Activated naive CD4-positive, alpha-beta T cell treated with anti-CD3 and anti-CD28 coated beads, Interleukin-2, amount 50 U/mL, for 72 hours (primary cell): ENCODE measurements at regions not wholly inside any gene's neighbourhood (a gene's known extent, or its start where the extent isn't known, plus 50 kb on each side); places are given as distances from the start of the nearest gene placed in this dataset.
"Not testable (repeated sequence)": the region's sequence is repeated elsewhere in the genome, so short reads cannot be mapped to it uniquely, and the experiment has no call there.

Source experiments
- ATAC-seq, 2 donors: fragments of 150-1000 bp; cut with Tn5 transposase; 2 replicates each; pipeline ENCODE4 v1.10.0; 2021; ENCODE audit warnings: mild to moderate bottlenecking in 2 of 2, moderate library complexity in 2 of 2
- DNase-seq, 2 donors: peaks; one replicate each; pipeline ENCODE4 v3.0.0; 2021 to 2022; ENCODE audit warnings: low spot score in 2 of 2
- H3K27ac Mint-ChIP-seq, 2 donors: one replicate each; pipeline ENCODE4 v1.8.0; 2022; ENCODE audit warnings: mild to moderate bottlenecking in 2 of 2, mixed read lengths in 2 of 2
- H3K36me3 Mint-ChIP-seq, 2 donors: one replicate each; pipeline ENCODE4 v1.8.0; 2022; ENCODE audit warnings: mixed read lengths in 2 of 2
- H3K9me3 Mint-ChIP-seq, 2 donors: one replicate each; pipeline ENCODE4 v1.8.0; 2022; ENCODE audit warnings: mixed read lengths in 2 of 2

GRCh38 chr18:71371951-71372605 is 1083.2 kb downstream of the SOCS6 start:
- ATAC-seq (no peak), DNase-seq (no peak)
- peaks cover 0 to 6% of the 10 kb centered on the region in 2 donors for H3K36me3 Mint-ChIP-seq
- no peak overlapping the region for H3K27ac Mint-ChIP-seq
- H3K9me3 Mint-ChIP-seq: peaks cover 6 to 7% of the 10 kb centered on the region in 2 donors

DNA sequence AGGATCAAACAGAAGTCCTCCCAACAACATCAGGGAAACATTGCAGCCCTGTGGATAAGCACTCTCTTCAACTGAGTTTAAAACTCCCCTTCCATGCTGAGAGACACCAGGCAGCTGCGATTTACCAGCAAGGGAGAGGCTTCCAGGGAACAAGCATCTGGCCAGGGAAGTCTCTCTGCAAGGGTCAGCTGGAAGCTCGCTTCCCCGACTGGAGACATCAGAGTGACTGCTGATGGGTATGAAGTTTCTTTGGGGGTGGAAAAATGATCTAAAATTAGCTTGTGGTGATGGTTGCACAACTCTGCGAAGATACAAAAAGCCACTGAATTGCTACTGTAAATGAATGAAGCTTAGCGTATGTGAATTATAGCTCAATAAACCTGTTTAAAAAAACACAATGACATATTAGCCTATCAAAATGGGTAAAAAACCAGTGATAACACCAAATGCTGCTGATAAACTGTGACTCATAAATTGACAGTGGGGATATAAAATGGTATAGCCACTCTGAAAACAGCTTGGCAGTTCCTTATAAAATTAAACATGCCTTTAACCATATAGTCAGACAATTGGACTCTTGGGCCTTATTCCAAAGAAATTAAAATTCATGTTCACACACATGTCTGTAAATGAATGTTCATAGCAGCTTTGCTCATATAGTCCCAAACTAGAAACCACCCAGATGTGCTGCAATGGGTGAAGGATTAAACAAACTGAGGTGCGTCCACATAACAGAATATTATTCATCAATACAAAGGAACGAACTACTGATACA is 1082.0 kb downstream of the SOCS6 start:
- DNase-seq (no peak), ATAC-seq (no peak)
- Mint-ChIP-seq H3K9me3 (peaks cover 14 to 17% of the 10 kb centered on the region in 2 donors), H3K36me3 (peaks cover 0 to 15% of the 10 kb centered on the region in 2 donors), H3K27ac (no peak overlapping the region)

DNA sequence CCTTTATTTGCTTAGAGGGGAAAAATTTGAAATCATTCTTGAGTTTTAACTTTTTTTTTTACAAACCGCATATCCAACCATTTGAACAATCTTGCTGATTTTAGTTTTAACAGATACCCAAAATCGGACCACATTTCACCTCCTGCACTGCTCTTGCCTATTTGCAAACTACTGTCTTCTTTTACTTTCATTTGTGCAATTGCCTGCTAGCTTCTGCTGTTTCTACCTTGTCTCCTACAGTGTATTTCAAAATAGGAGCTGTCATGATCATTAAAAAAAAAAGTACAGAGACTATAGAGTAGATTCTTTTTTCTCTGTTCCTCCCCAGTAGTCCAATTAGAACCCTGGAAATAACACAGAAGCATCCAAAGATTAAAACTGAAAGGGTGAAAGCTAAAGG is 1081.2 kb downstream of the SOCS6 start:
- ATAC-seq (no peak), DNase-seq (no peak)
- Mint-ChIP-seq H3K27ac (no peak overlapping the region), H3K36me3 (peaks cover 0 to 15% of the 10 kb centered on the region in 2 donors), H3K9me3 (peaks cover 14 to 17% of the 10 kb centered on the region in 2 donors)

- ATAC-seq: no peak
Measured at GRCh38 chr18:71362140-71362539, 1073.3 kb downstream of the SOCS6 start.

DNA sequence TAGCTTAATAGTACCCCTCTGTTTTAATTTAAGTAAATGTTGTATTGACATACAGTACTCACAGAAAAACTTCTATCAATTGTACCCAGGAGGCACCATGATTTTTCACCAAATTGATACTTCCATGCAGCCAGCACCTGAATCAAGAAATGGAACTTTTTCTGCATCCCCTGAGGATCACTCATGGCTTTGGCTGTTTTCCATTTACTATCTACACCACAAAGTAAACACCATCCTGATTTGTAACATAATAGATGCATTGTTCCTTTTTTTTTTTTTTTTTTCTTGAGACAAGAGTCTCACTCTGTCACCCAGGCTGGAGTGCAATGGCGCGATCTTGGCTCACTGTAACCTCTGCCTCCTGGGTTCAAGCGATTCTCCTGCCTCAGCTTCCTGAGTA is 1066.8 kb downstream of the SOCS6 start:
- not testable (repeated sequence) for DNase-seq, H3K27ac Mint-ChIP-seq, H3K36me3 Mint-ChIP-seq, H3K9me3 Mint-ChIP-seq, ATAC-seq

More at GRCh38 chr18:71362140-71362539, 1073.3 kb downstream of the SOCS6 start:
- peaks cover 0 to 9% of the 10 kb centered on the region in 2 donors for H3K36me3 Mint-ChIP-seq
- DNase-seq: no peak
- H3K27ac Mint-ChIP-seq: no peak overlapping the region
- H3K9me3 Mint-ChIP-seq: peaks cover 9 to 11% of the 10 kb centered on the region in 2 donors

DNA sequence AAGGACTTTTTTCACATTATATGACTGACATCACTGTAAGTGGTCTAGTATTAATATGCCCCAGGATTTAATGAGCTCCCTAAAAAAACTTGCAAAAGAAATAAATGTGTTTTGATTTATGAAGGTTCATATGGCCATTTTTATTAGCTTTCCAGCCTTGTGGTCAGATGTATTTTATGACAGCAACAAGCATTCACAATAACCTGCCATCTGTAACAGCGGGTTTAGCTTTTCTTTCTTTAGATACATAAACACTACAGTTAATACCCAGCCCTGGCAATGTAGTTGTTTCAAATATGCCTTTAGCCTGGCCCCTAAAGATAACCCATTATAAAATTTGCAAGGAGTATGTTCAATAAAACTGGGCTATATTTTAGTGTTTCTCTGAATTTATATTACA is 1063.8 kb downstream of the SOCS6 start:
- H3K27ac Mint-ChIP-seq: no peak overlapping the region
- ATAC-seq (no peak), DNase-seq (no peak)
- H3K9me3 Mint-ChIP-seq: no peaks in the 10 kb centered on the region
- no peaks in the 10 kb centered on the region for H3K36me3 Mint-ChIP-seq

GRCh38 chr18:71336576-71337210 is 1047.8 kb downstream of the SOCS6 start:
- Mint-ChIP-seq H3K9me3 (no peaks in the 10 kb centered on the region), H3K36me3 (no peaks in the 10 kb centered on the region), H3K27ac (no peak overlapping the region)
- ATAC-seq (no peak), DNase-seq (no peak)

DNA sequence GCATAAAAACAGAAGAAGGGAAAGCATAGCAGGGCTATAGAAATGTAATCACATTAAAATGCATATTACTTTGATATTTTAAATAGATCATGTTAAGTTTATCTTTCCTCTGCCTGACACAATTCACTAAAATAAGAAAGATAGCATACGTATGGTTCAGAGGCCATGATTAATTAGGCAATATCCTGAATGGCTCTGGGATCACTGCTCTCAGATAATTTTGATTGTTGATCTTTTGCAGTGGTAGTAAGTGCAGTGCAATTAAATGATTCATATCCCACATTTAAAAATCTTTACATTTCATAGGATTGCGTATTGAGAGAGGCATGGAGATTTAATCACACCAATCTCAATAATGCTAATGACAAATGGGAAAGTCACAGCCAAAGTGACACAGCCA is 1040.7 kb downstream of the SOCS6 start:
- DNase-seq (no peak), ATAC-seq (no peak)
- Mint-ChIP-seq H3K9me3 (peaks cover 7 to 8% of the 10 kb centered on the region in 2 donors), H3K36me3 (no peaks in the 10 kb centered on the region), H3K27ac (no peak overlapping the region)

GRCh38 chr18:71329114-71329513 is 1040.3 kb downstream of the SOCS6 start:
- Mint-ChIP-seq H3K36me3 (no peaks in the 10 kb centered on the region), H3K27ac (no peak overlapping the region), H3K9me3 (peaks cover 7 to 8% of the 10 kb centered on the region in 2 donors)
- ATAC-seq (no peak), DNase-seq (no peak)

GRCh38 chr18:71327850-71328249 is 1039.0 kb downstream of the SOCS6 start:
- Mint-ChIP-seq H3K27ac (no peak overlapping the region), H3K9me3 (peaks cover 7 to 8% of the 10 kb centered on the region in 2 donors), H3K36me3 (no peaks in the 10 kb centered on the region)
- DNase-seq (no peak), ATAC-seq (no peak)

DNA sequence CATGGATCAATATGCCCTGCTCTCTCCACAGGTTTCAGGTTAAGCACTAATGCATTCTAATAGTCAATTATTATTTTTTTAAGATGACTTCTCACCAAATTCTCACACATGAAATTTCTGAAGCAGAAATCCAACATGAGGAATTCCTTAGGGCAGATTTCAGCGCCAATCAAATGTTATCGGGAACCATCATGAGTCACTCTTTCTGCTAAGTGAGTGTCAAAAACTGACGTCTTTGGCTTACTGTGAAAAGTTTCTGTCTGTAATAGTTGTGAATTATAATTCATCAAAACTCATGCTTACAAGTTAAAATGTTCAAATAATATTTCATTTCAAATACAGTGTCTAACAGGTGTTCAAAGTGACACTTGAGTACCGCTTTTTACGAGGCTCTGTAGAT is 1038.6 kb downstream of the SOCS6 start:
- H3K27ac Mint-ChIP-seq: no peak overlapping the region
- H3K9me3 Mint-ChIP-seq: peaks cover 7 to 8% of the 10 kb centered on the region in 2 donors
- DNase-seq (no peak), ATAC-seq (no peak)
- H3K36me3 Mint-ChIP-seq: no peaks in the 10 kb centered on the region

GRCh38 chr18:71326826-71327225 is 1038.0 kb downstream of the SOCS6 start:
- ATAC-seq (no peak), DNase-seq (no peak)
- Mint-ChIP-seq H3K36me3 (no peaks in the 10 kb centered on the region), H3K9me3 (peaks cover 7 to 8% of the 10 kb centered on the region in 2 donors), H3K27ac (no peak overlapping the region)

DNA sequence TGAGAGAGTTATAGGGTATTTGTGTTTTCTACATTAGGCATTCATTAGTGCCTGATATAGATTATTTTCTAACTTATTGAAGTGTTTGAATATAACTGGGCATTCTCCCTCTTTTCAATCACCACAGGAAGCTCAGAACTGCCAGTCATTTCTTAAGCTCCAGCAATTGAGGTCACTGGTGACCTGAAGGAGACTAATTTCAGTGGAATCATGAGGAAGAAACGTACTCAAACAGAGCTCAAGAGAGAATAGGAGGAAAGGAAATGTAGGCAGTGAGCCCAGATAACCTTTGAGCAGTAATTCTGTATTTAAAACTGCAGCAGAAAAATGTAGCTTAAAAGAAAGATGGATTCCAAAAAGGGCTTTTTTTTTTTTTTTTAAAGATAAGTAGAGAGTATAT is 1035.5 kb downstream of the SOCS6 start:
- Mint-ChIP-seq H3K9me3 (peaks cover 7 to 12% of the 10 kb centered on the region in 2 donors), H3K27ac (no peak overlapping the region), H3K36me3 (no peaks in the 10 kb centered on the region)
- ATAC-seq: no peak
- DNase-seq: no peak

DNA sequence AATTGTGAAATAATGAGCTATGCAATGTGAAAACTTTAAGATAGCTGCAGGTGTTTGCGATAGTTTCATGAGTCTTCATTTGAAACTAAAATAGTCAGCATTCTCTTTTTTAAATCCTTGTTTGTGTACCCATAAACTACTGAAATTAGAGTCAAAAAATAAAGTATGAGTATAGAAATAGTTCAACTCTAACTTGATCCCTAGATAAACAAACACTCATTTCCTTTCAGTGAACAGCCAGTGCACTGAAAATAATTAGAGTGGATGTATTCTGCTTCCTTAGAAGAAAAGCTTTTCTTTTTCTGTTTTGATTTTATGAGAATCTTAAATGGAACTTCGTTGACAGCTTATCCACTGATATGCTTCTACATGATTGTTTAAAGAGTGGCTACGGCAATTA is 1033.4 kb downstream of the SOCS6 start:
- ATAC-seq: no peak
- Mint-ChIP-seq H3K36me3 (no peaks in the 10 kb centered on the region), H3K27ac (no peak overlapping the region), H3K9me3 (peaks cover 7 to 12% of the 10 kb centered on the region in 2 donors)
- DNase-seq: no peak

GRCh38 chr18:71321319-71321718 is 1032.5 kb downstream of the SOCS6 start:
- no peak for DNase-seq
- Mint-ChIP-seq H3K27ac (no peak overlapping the region), H3K9me3 (peaks cover 7 to 12% of the 10 kb centered on the region in 2 donors), H3K36me3 (no peaks in the 10 kb centered on the region)
- ATAC-seq: no peak

DNA sequence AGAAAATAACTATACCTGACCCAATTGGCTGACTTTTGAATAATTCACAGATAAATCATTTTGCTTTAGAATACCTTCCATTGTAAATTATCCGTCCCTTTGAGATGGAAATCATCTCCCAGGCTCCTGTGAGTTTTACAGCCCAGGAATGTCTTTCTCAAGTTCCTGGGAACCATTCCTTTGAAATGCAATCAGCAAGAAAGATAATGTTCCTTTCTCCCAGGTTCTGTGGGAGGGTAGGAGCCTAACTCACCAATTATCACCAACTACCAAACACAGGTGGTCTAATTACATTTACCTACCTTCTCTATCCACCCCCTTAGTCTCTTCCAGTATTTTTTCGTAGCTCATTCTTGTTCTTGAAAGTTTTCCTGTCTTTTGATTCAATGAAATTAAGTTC is 1016.0 kb downstream of the SOCS6 start:
- Mint-ChIP-seq H3K9me3 (peaks cover 0 to 4% of the 10 kb centered on the region in 2 donors), H3K36me3 (no peaks in the 10 kb centered on the region), H3K27ac (no peak overlapping the region)
- DNase-seq (no peak), ATAC-seq (no peak)

DNA sequence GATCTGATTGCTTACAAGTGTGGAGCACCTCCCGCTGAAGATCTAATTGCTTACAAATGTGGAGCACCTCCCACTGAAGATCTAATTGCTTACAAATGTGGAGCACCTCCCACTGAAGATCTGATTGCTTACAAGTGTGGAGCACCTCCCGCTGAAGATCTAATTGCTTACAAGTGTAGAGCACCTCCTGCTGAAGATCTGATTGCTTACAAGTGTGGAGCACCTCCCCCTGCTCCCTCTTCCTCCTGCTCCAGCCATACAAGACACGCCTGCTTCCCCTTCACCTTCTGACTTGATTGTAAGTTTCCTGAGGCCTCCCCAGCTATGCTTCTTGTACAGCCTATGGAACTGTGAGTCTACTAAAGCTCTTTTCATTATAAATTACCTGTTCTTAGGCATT is 1014.9 kb downstream of the SOCS6 start:
- H3K27ac Mint-ChIP-seq, ATAC-seq, DNase-seq, H3K9me3 Mint-ChIP-seq, H3K36me3 Mint-ChIP-seq: not testable (repeated sequence)
